IMR-90 (cell line): ENCODE measurements at regions not wholly inside any gene's neighbourhood (a gene's known extent, or its start where the extent isn't known, plus 50 kb on each side); places are given as distances from the start of the nearest gene placed in this dataset.

Experiments
- ATAC-seq: fragments of 200-7000 bp; cut with Tn5 transposase; 2 replicates; pipeline ENCODE4 v1.9.1; 2020; ENCODE audit warnings: low read depth, mild to moderate bottlenecking, moderate library complexity
- BruUV-seq: library from RNA; stranded (reverse); fragments of 400-500 nt; replicated peaks from 2 replicates; lab custom pipeline; 2021; lab: Mats Ljungman, UMichigan
- CTCF ChIA-PET: fragments of 300-600 bp; formaldehyde crosslinking; extraction: SDS; loops from one replicate; lab custom pipeline; 2021; ENCODE audit warnings: antibody characterized with exemption; lab: Yijun Ruan, JAX
- POLR2A ChIA-PET: fragments of 300-600 bp; sonication (Branson Sonifier 250); formaldehyde crosslinking; loops from one replicate; lab custom pipeline; 2022; ENCODE audit warnings: antibody characterized with exemption; ENCODE audit not compliant: unreplicated experiment; lab: Charles Lee
- DNase-seq: peaks from one replicate; pipeline ENCODE4 v3.0.0; 2013
- H2AFZ ChIP-seq: replicated peaks from 2 replicates; pipeline ENCODE3; 2013; ENCODE audit warnings: low read length, mild to moderate bottlenecking; ENCODE audit not compliant: poor library complexity
- H2AK5ac ChIP-seq: 2 replicates; pipeline ENCODE4 v1.6.1; 2013; ENCODE audit warnings: low read depth, low read length, inconsistent platforms
- H2AK9ac ChIP-seq: replicated peaks from 2 replicates; pipeline ENCODE3; 2013; ENCODE audit warnings: mild to moderate bottlenecking, low read depth, low read length, moderate library complexity; ENCODE audit not compliant: poor library complexity
- H2BK120ac ChIP-seq: 2 replicates; pipeline ENCODE4 v1.6.1; 2013; ENCODE audit warnings: low read depth, low read length, inconsistent platforms
- H2BK15ac ChIP-seq: 3 replicates; pipeline ENCODE4 v1.6.1; 2013; ENCODE audit warnings: low read depth, low read length, inconsistent platforms
- H2BK20ac ChIP-seq: 2 replicates; pipeline ENCODE4 v1.6.1; 2013; ENCODE audit warnings: low read depth, mild to moderate bottlenecking, inconsistent platforms, low read length, moderate library complexity
- H2BK5ac ChIP-seq: 2 replicates; pipeline ENCODE4 v1.6.1; 2013; ENCODE audit warnings: mild to moderate bottlenecking, low read depth, low read length, inconsistent platforms; ENCODE audit not compliant: poor library complexity, severe bottlenecking
- H3K14ac ChIP-seq: replicated peaks from 2 replicates; pipeline ENCODE4 v1.6.1; 2013; ENCODE audit warnings: low read depth, low read length, inconsistent platforms
- H3K18ac ChIP-seq: 2 replicates; pipeline ENCODE4 v1.6.1; 2013; ENCODE audit warnings: low read depth, low read length, control low read depth
- H3K23ac ChIP-seq: 2 replicates; pipeline ENCODE4 v1.6.1; 2013; ENCODE audit warnings: low read depth, low read length, inconsistent platforms
- H3K27ac ChIP-seq: 2 replicates; pipeline ENCODE4 v1.5.1; 2013; ENCODE audit warnings: mild to moderate bottlenecking, control low read depth, low read length; ENCODE audit not compliant: insufficient read depth
- H3K27me3 ChIP-seq: 2 replicates; pipeline ENCODE4 v1.6.1; 2013; ENCODE audit warnings: low read length; ENCODE audit not compliant: control insufficient read depth, insufficient read depth
- H3K36me3 ChIP-seq: 2 replicates; pipeline ENCODE4 v1.6.1; 2013; ENCODE audit warnings: low read length, mixed read lengths; ENCODE audit not compliant: control insufficient read depth, insufficient read depth
- H3K4ac ChIP-seq: 2 replicates; pipeline ENCODE4 v1.6.1; 2013; ENCODE audit warnings: low read depth, low read length, inconsistent platforms
- H3K4me1 ChIP-seq: 2 replicates; pipeline ENCODE4 v1.6.1; 2013; ENCODE audit warnings: low read length, mixed read lengths; ENCODE audit not compliant: control insufficient read depth, insufficient read depth
- H3K4me2 ChIP-seq: 2 replicates; pipeline ENCODE4 v1.6.1; 2013; ENCODE audit warnings: low read depth, mild to moderate bottlenecking, control low read depth, low read length, moderate library complexity
- H3K4me3 ChIP-seq: 2 replicates; pipeline ENCODE4 v1.5.1; 2013; ENCODE audit warnings: low read depth, mild to moderate bottlenecking, control low read depth, low read length, moderate library complexity; ENCODE audit not compliant: insufficient read depth
- H3K56ac ChIP-seq: 2 replicates; pipeline ENCODE4 v1.6.1; 2013; ENCODE audit warnings: low read length, inconsistent platforms; ENCODE audit not compliant: insufficient read depth; ENCODE audit errors: extremely low read depth
- H3K79me1 ChIP-seq, 2 experiments: 2 replicates each; pipeline ENCODE4 v1.6.1; 2013; ENCODE audit warnings: low read length in 2 of 2, inconsistent platforms in 1 of 2, low read depth in 1 of 2
- H3K9ac ChIP-seq: 2 replicates; pipeline ENCODE4 v1.6.1; 2013; ENCODE audit warnings: low read depth, low read length, control low read depth
- H3K9me1 ChIP-seq: 2 replicates; pipeline ENCODE4 v1.6.1; 2013; ENCODE audit warnings: low read length, inconsistent platforms; ENCODE audit not compliant: insufficient read depth
- H3K9me3 ChIP-seq: 2 replicates; pipeline ENCODE4 v1.6.1; 2013; ENCODE audit warnings: low read length; ENCODE audit not compliant: control insufficient read depth, insufficient read depth
- H4K20me1 ChIP-seq: 2 replicates; pipeline ENCODE4 v1.6.1; 2013; ENCODE audit warnings: low read length, inconsistent platforms; ENCODE audit not compliant: insufficient read depth
- H4K5ac ChIP-seq: 2 replicates; pipeline ENCODE4 v1.6.1; 2013; ENCODE audit warnings: mild to moderate bottlenecking, low read depth, low read length, control low read depth
- H4K8ac ChIP-seq, 2 experiments: 2 replicates each; pipeline ENCODE4 v1.6.1; 2013; ENCODE audit warnings: low read depth in 2 of 2, low read length in 2 of 2, control low read depth in 1 of 2, inconsistent platforms in 1 of 2
- H4K91ac ChIP-seq: 2 replicates; pipeline ENCODE4 v1.6.1; 2013; ENCODE audit warnings: low read depth, low read length, inconsistent platforms; ENCODE audit not compliant: insufficient read depth
- BHLHE40 ChIP-seq: fragments of 150-350 bp; IDR thresholded peaks from 2 replicates; pipeline ENCODE4 v1.6.1; 2016; ENCODE audit warnings: mild to moderate bottlenecking, low read depth, low read length
- CEBPB ChIP-seq: IDR thresholded peaks from 2 replicates; pipeline ENCODE4 v1.6.1; 2012; ENCODE audit warnings: low read depth, low read length, improper control_type of control experiment
- CHD1 ChIP-seq: IDR thresholded peaks from 2 replicates; pipeline ENCODE4 v1.6.1; 2012; ENCODE audit warnings: low read depth, low read length, improper control_type of control experiment
- CTCF ChIP-seq: conservative IDR thresholded peaks from 2 replicates; pipeline ENCODE4 v1.5.1; 2012; ENCODE audit warnings: mild to moderate bottlenecking, low read depth, low read length, improper control_type of control experiment
- RAD21 ChIP-seq: IDR thresholded peaks from 2 replicates; pipeline ENCODE4 v1.6.1; 2012; ENCODE audit warnings: low read length, improper control_type of control experiment
- WGBS, 2 experiments: methylation state at CpG; one replicate each; pipeline versions ENCODE4 v1.1.5 to v1.1.7; 2013; ENCODE audit warnings: missing lambda C conversion rate in 2 of 2; ENCODE audit not compliant: insufficient read length in 1 of 2; ENCODE audit errors: extremely low coverage in 2 of 2; 5-methylcytosine and 5-hydroxymethylcytosine counted together
- dilution Hi-C: fragments of 300-500 bp; cut with HindIII; formaldehyde crosslinking; loops from one replicate; pipeline ENCODE4 v1.14.3; 2018; ENCODE audit warnings: low sequenced_read_pairs; ENCODE audit not compliant: unreplicated experiment
- in situ Hi-C: fragments of 300-500 bp; cut with MboI; formaldehyde crosslinking; loops from 3 replicates; pipeline ENCODE4 v1.14.3; 2019; ENCODE audit warnings: low sequenced_read_pairs, inconsistent platforms, mixed read lengths
- intact Hi-C: fragments of 100-400 bp; cut with micrococcal nuclease; formaldehyde crosslinking; loops from 2 replicates; pipeline ENCODE4 v1.10.0; 2022

GRCh38 chr7:98730326-98730725, 113.2 kb downstream of the NPTX2 start:
- ATAC-seq (no peak), DNase-seq (no peak)
- intact Hi-C loops (no loop called here), in situ Hi-C loops (loop anchor here (25.0 kb wide), 1 partner anchor 418 kb away; no protein-coding TSS in a partner anchor), dilution Hi-C loops (no loop called here)
- no peak overlapping the region for H3K23ac ChIP-seq
- H2BK120ac ChIP-seq, result no peak overlapping the region
- no peak overlapping the region for H4K5ac ChIP-seq
- no peaks in the 10 kb centered on the region for H3K36me3 ChIP-seq
- H3K79me1 ChIP-seq, result no peaks in the 10 kb centered on the region
- ChIA-PET CTCF (no interaction called here), POLR2A (no interaction called here)
- no peak overlapping the region for H3K18ac ChIP-seq
- no peak overlapping the region for H2BK5ac ChIP-seq
- H4K91ac ChIP-seq, result no peak overlapping the region
- no peak overlapping the region for H2BK20ac ChIP-seq
- no peak overlapping the region for H2AK9ac ChIP-seq
- no peaks in the 10 kb centered on the region for H3K4me1 ChIP-seq
- no peak overlapping the region for H3K56ac ChIP-seq
- TF ChIP-seq CHD1 (no peak), RAD21 (no peak), CEBPB (no peak), BHLHE40 (no peak), CTCF (no peak)
- no peak overlapping the region for H3K14ac ChIP-seq
- H2AFZ ChIP-seq, result no peak overlapping the region
- BruUV-seq, result no TSS peak
- no peak overlapping the region for H3K4ac ChIP-seq
- H3K9me3 ChIP-seq, result peaks cover 10% of the 10 kb centered on the region; the same call in 1 of the 2 replicates
- no peaks in the 10 kb centered on the region for H3K27me3 ChIP-seq
- WGBS, 2 experiments, result 28% methylated on average over 4 of the region's 4 CpGs; no CpG with 5 or more reads in 1 of the 2 experiments
- no peaks in the 10 kb centered on the region for H4K20me1 ChIP-seq
- no peak overlapping the region for H2AK5ac ChIP-seq
- no peak overlapping the region for H3K4me2 ChIP-seq
- H4K8ac ChIP-seq, result no peak overlapping the region
- no peak overlapping the region for H3K27ac ChIP-seq
- H3K4me3 ChIP-seq, result no peak overlapping the region
- H3K9ac ChIP-seq, result no peak overlapping the region
- H3K9me1 ChIP-seq, result no peaks in the 10 kb centered on the region
- H2BK15ac ChIP-seq, result no peak overlapping the region
